22Rv1 (cell line): ENCODE measurements at regions not wholly inside any gene's neighbourhood (a gene's known extent, or its start where the extent isn't known, plus 50 kb on each side); places are given as distances from the start of the nearest gene placed in this dataset.

Source experiments
- H3K27ac ChIP-seq: fragments of 450-650 bp; 2 replicates; pipeline ENCODE4 v1.5.1; 2017
- CTCF ChIP-seq: fragments of 450-650 bp; IDR thresholded peaks from 2 replicates; pipeline ENCODE4 v1.5.1; 2017; ENCODE audit warnings: mild to moderate bottlenecking
- ZFX ChIP-seq: fragments of 450-650 bp; IDR thresholded peaks from 2 replicates; pipeline ENCODE4 v1.6.1; 2017; ENCODE audit warnings: antibody characterized with exemption, borderline replicate concordance

GRCh38 chr11:10945196-10945595 is 87.3 kb upstream of the ZBED5 start:
- TF ChIP-seq ZFX (no peak), CTCF (no peak)
- no peak overlapping the region for H3K27ac ChIP-seq

DNA sequence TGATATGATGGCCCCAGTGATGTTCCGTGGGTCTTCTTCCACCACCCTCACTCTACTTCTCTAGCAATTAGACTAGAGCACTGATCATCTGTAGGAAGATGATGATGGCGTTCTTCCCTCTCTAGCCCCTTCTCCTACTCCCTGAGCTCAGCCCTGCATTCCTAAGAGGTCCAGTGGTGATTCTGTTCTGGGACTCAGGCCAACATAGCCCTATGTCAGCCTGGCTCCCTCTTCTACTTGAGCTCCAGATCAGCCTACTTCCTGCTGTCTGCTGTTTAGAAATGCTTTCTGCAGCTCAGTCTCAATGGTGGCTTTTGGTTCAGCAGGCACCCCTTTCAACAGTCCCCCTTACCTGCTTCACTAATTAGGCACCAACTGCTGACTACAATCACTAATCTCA is 86.1 kb upstream of the ZBED5 start:
- no peak overlapping the region for H3K27ac ChIP-seq

DNA sequence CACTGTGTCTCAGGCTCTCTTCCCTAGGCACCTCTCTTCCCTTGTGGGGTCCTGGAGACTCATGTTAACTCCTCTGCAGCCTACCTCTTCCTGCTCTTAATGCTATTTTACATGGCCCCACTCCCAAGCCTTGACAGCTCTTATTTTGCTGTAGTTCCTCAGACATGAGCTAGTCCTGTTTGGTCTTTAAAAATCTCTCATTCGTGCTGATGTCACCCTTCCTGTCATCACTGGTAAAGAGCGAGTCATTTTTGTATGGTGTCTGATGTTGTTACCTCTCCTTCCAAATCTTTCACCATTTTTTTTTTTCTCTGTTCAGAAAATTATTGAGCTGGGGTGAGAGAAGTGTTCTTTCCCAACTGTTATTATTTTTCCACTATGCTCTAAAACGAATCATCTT is 84.8 kb upstream of the ZBED5 start:
- H3K27ac ChIP-seq: no peak overlapping the region
- TF ChIP-seq CTCF (no peak), ZFX (no peak)

More for the DNA sequence above, 86.1 kb upstream of the ZBED5 start:
- TF ChIP-seq CTCF (no peak), ZFX (no peak)

DNA sequence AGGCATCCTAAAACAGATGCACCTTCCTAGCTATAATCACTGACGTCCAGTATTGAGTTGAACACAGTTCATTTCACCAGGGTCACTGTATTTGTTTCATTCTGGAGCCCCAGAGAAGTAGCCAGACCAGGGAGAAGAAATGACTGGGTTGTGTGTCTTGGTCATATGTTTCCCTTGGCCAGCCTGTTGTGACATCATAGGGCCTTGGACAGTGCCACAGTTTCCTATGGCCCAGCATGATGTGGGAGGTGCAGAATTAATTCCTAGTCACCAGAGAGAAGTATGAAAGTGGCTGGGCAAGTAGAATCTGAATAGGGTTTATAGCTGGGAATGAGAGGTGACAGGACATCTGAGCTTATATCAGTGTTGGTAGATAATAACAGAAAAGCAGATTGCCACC is 84.0 kb upstream of the ZBED5 start:
- TF ChIP-seq CTCF (no peak), ZFX (no peak)

GRCh38 chr11:10941414-10941813 is 83.6 kb upstream of the ZBED5 start:
- H3K27ac ChIP-seq: no peak overlapping the region
- no peak for TF ChIP-seq ZFX
- TF ChIP-seq CTCF: no peak

More for the DNA sequence above, 84.0 kb upstream of the ZBED5 start:
- H3K27ac ChIP-seq: no peak overlapping the region

GRCh38 chr11:10938650-10939387 is 81.0 kb upstream of the ZBED5 start:
- no peak overlapping the region for H3K27ac ChIP-seq
- TF ChIP-seq ZFX: no peak
- no peak for TF ChIP-seq CTCF

DNA sequence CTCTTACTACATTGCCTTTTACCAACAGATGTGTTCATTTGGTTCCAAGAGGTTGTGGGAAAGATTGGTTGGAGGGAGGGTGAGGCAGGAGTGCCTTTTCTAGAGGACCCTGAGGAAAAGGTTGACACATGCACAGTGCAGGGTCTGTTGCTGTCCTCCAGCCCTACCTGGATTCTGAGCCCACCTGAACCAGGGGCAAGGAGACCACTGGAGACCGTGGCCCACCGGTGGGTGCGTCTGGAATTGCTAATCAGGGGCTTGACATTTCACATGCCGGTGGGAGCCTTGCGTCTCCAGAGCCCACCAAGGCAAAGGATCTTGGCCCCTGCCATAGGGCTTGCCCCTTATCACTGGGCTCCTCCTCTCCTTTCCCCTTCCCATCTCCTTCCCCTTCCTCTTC is 80.4 kb upstream of the ZBED5 start:
- H3K27ac ChIP-seq: no peak overlapping the region
- TF ChIP-seq CTCF: no peak
- no peak for TF ChIP-seq ZFX
